GM21529 (cell line): ENCODE measurements at regions not wholly inside any gene's neighbourhood (a gene's known extent, or its start where the extent isn't known, plus 50 kb on each side); places are given as distances from the start of the nearest gene placed in this dataset.
"Not testable (repeated sequence)": the region's sequence is repeated elsewhere in the genome, so short reads cannot be mapped to it uniquely, and the experiment has no call there.

Source experiments
- ATAC-seq: cut with Tn5 transposase; IDR thresholded peaks from one replicate; pipeline ENCODE4 v1.9.1; 2021; ENCODE audit not compliant: unreplicated experiment

DNA sequence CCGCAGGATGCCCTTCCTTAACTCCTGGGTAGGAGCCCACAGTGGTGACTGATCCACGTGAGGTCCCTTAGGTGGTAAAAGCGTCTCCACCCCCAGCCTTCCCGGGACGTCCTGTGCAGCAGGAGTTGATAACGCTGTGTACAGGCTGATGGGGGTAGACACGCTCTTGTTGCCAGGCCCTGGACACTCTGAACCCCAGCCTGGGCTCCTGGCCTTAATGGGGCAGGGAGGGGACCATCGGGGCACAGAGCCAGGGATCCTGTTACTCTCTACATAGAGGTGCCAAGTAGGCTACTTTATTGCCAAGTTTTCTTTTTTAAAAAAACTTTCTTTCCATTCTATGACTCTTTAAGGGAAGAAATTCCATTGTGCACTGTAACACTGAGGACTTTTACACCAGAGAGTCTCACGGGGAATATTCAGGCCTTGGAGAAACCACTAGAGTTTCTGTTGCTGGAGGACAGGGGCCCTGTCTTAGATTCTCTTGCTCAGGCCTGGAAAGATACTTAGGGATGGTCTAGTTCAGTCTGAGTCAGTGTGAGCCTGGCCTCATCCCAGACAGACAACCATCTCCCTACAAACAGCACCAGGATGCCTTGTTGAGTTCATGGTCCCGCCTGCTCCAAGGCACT is 104.3 kb upstream of the RNU6-1 start:
- no peak for ATAC-seq

DNA sequence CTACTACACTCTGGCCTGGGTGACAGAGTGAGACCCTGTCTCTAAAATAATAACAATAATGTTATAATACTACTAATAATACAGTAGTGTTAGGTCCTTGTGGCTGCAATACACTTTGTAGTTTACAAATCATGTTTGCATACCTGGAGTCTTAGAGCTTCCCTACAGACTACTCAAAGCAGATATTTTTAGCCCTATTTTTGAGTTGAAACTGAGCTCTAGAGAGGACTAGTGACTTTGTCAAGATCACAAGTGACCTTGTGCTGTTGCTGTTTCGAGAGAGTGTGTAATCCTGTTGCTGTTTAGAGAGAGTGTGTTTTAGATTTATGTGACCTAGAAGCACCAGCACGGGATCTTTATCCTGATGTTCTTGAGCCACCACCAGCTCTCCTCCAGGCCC is 105.3 kb upstream of the RNU6-1 start:
- ATAC-seq = no peak

DNA sequence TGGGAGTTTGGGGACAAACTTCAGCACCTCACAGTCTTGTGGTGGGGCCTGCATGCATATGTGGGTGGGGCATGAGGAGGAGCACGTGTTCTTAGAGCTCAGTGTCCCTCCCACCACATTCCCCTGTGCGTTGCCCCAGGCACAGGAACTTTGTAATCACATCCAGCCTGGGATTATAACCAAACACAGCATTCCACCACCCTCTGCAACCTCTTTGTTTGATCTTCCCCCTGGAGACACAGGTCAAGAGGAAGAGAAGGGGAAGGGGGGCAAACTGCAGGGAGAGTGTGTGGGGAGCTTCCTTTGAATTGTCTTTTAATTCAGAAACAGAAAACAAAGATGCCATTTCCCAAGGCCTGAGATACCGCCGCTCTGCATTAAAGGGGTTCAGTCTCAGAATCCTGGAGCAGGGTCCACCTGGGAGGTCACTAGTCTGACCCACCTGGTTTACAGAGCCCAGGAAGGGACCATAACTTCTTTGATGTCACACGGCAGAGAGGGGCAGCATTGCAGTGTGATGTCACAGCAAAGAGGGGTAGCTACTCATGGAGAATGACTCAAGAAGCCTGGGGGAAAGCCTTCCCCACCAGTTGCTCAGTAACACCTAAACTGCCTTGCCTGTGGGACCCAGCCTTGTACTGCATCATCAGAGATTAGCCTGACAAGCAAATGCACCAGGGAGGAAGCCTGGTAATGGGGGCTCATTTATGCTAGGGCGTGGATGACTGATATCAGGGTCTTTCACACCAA is 106.3 kb upstream of the RNU6-1 start:
- ATAC-seq = no peak

DNA sequence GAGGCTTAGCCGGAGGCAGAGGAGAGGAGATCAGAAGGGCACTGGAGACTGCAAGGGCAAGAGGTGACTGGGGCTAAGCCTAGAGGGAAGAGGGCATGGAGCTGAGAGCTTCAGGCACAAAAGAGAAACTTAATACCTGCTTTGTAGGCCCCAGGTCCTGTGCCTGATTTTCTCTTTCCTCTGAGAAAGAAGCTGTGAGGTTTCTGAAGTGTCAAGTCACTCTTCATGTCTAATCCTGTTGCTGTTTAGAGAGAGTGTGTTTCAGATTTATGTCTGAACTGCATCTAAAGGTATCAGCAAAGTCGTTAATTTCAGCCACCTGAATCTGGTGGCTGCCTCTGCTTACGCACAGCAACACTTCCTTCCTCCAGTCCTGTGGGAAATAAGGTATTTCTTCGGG is 106.9 kb upstream of the RNU6-1 start:
- no peak for ATAC-seq

DNA sequence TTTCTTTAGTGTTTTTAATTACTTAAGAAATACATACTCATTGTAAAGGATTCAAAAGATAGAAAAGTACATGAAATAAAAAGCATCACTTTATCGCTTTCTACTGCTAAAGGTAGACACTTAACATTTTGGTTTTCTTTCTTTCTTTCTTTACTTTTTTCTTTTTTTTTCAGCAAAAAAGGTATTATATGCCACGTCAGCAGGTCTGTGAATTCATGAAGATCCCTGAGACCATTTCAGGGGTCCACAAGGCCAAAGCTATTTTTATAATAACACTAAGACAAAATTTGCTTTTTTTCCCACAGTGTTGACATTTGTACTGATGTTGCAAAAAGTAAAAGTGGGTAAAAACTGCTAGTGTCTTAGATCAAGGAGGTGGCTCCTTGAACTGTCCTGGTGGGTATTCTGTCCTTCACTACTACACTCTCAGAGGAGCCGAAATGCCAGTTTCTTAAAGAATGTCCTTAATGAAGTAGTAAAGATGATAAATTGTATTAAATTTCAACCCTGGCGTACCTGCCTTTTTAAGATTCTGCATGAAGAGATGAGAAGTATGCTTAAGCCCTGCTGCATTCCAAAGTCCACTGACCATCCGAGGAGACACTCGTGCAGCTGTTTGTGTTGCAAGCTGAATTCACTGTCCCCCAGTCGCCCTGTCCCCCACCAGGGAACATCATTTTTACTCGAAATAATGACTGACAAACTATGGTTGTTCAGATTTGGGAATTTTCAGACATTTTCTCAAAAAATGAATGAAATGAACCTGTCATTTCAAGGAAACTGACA is 106.7 kb upstream of the PIAS1 start:
- no peak for ATAC-seq

DNA sequence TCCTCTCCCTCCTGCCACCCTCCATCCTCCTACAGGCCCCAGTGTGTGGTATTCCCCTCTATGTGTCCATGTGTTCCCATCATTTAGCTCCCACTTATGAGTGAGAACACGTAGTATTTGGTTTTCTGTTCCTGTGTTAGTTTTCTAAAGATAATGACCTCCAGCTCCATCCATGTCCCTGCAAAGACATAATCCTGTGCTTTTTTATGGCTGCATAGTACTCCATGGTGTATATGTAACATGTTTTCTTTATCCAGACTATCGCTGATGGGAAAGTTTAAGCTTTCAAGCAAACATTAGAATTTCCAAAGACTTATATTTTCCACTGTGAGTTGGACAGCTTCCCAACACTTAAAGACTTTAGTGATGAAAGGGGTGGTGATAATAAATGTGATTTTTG is 105.9 kb upstream of the PIAS1 start:
- ATAC-seq = no peak

DNA sequence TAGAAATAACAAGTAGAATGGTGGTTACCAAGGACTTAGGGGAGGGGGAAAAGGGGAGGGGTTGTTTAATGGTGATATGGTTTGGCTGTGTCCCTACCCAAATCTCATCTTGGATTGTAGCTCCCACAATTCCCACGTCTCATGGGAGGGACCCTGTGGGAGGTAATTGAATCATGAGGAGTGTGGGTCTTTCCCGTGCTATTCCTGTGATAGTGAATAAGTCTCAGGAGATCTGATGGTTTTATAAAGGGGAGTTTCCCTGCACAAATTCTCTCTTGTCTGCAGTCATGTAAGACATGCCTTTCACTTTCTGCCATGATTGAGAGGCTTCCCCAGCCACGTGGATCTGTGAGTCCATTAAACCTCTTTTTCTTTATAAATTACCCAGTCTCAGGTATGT is 102.9 kb upstream of the PIAS1 start:
- ATAC-seq = not testable (repeated sequence)

DNA sequence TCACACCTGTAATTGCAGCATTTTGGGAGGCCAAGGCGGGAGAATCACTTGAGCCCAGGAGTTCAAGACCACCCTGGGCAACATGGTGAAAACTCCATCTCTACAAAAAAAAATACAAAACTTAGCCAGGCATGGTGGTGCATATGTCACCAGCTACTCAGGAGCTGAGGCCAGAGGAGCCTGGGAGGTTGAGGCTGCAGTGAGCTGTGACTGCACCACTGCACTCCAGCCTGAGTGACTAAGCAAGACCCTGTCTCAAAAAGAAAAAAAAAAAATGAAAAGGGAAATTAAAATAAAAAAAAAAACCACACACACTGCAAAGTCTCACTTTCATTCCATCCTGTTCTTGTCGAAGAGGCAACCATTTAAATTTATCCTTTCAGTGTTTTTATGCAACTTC is 100.8 kb upstream of the PIAS1 start:
- ATAC-seq = no peak

DNA sequence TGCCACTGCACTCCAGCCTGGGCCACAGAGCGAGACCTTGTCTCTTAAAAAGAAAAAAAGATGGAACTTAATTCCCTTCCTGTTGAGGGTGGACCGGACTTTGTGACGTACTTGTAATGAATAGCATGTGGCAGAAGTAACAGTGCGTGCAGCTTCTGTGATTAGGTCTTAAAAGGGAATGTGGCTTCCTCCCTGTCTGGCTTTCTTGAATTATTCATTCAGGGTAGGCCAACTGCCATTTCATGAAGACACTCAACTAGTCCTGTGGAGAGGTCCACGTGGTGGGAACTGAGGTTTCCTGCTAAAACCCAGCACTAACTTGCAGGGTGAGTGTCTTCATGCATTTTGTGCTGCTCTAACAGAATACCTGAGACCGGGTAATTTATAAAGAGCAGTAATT is 98.9 kb upstream of the PIAS1 start:
- no peak for ATAC-seq

DNA sequence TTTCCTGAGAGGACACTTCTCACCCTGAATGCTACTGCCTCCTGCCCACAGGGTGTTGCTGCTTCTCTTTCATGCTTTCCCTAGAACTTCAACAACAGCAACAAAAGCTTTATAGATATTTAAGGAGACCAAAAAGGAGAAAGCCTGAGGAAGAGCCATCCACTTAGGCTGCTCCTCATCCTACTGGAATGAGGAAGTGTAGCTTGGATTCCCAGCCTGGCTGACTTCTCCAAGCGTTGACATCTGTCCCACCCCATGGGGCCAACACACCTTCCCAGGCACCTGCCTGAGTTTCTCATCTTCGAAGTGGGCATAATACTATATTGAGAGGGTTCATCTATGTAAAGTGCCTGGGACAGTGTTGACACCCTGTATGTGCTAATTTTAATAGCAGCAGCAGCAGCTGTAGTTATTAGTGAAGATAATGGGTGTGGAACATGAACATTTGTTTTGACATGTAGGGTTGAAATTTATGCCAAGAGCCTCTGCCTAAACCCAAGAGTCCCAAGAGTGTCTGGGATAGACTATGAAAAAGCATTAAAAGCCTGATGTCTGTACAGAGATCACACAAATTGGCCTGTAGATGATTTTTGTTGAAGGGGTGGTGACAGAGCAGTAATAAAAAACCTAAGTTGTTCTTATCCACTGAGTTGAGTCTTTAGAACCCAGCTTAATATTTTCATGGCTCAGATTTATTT is 96.5 kb upstream of the PIAS1 start:
- ATAC-seq = no peak

DNA sequence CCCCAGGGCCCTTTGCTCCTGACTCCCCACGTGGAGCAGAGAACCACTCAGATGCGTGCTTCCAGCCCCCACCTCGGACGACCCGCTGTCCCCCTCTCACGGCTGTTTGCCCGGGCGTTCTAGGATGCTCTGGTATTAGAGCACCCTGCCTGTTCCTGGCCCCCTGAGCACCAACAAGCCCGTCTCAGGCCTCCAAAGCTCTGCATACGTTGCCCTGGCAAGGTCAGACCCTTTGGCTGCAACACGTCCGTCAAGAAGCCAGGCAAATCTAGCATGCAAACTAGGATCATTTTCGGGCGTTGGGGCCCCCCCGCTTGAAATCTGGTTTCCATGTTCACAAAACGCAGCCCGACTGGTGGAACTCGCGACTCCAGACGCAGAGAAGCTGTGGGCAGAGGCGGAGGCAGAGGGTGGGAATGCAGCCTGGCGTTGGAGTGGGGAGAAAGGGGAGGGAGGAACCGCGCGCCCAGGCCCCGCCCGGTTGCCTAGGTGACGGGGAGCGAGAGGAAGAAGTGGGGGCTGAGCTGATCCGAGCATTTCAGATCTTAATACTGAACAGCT is 86.2 kb upstream of the PIAS1 start:
- peak; percentile 52 for ATAC-seq

DNA sequence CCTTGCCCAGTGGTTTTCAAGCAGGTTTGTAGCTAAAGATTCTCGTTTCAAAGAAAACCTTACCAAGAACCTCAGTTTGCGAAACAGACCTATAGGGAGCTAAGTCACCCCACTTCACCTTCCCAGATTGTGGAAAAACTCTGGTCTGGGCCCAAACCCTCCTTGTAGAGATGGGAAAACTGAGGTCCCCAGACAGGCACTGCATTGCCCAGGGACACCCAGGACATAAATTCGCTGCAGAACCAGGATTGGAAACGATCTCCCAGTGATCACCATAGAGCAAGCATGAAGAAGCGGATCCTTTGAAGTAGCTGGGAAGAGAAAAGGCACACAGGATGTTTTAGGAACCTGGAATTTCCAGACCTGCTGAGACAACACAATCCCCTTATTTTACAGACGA is 85.6 kb upstream of the PIAS1 start:
- ATAC-seq = no peak

DNA sequence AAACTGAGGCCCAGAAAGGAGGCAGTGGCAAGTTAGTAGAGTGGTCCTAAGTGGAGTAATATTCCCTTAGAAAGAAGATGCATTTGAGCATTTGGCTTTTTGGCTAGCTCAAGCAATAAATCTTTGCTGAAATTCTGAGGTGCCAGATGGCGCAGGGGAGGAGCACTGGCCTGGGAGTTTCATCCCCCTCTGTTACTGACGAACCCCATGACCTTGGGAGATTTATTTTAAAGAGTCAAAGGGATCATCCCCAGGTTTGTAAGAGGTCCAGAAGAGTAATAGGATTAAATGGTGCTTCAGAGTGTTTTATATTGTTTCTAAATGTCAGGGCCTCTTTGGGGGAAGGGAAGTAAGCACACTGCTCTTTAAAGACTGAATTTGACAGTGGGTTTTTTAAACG is 85.1 kb upstream of the PIAS1 start:
- ATAC-seq = no peak

DNA sequence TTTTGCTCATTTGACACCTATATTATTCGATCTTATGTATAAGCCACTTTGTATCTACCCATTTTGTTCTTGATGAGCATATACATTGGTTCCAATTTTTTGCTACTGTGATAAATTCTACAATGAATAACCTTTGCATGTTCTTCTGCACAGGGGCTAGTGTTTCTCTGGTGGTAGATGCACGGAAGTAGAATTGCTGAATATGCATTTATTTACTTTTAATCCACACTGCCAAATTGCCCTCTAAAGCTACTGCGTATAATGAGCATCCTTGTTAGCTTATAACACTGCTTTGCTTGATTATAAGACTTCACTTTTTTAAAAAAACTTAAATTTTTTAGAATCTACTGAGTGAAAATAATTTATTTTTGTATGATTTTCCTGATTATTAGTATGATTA is 84.2 kb upstream of the PIAS1 start:
- ATAC-seq = no peak

DNA sequence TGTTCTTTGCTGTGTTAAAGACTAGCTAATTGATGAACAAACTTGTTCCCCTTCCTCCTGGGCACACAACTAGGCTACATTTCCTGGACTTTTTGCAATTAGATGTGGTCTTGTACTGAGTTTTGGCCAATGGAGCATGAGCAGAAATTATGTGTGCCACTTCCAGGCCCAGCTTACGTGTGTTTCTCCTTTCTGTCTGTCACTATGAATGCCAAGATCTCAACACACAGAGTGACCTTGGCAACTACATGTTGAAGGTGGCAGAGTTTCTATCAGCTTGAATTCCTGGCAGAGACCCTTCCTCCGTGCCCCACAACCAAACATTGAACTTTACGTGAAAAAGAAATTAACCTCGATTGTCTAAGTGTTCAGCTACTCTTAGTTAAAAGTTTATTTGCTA is 81.7 kb upstream of the PIAS1 start:
- ATAC-seq = no peak

DNA sequence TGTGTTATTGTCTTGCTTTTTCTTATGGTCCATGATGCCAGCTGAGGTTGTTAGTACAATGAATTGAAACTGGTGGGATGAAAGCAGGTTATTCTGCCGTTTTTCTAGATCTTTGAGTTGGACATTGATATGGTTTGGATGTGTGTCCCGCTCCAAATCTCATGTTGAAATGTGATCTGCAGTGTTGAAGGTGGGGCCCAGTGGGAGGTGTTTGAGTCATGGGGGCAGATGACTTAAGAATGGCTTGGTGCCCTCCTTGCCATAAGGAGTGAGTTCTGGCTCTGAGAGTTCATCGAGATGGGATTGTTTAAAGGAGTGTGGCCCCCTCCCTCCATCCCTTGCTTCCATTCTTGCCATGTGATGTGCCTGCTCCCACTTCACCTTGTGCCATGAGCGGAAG is 80.3 kb upstream of the PIAS1 start:
- no peak for ATAC-seq

DNA sequence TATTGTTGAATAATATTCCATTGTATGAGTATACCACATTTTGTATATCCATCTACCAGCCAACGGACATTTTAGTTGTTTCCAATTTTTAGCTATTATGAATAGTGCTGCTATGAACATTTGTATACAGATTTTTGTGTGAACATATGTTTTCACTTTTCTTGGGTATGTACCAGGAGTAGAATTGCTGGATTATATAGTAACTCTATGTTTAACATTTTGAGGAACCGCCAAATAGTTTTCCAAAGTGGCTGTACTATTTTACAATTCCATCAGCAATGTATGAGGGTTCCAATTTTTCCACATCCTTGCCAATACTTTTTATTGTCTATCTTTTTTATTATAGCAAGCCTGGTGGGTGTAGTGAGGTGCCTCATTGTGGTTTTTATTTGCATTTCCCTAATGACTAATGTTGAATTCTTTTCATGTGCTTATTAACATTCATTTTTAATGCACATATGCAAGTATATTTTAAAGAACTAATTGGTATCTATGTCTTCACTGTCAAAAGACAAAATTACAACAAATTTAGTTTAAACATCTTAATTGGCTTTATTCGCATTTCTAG is 77.5 kb upstream of the PIAS1 start:
- ATAC-seq = no peak

DNA sequence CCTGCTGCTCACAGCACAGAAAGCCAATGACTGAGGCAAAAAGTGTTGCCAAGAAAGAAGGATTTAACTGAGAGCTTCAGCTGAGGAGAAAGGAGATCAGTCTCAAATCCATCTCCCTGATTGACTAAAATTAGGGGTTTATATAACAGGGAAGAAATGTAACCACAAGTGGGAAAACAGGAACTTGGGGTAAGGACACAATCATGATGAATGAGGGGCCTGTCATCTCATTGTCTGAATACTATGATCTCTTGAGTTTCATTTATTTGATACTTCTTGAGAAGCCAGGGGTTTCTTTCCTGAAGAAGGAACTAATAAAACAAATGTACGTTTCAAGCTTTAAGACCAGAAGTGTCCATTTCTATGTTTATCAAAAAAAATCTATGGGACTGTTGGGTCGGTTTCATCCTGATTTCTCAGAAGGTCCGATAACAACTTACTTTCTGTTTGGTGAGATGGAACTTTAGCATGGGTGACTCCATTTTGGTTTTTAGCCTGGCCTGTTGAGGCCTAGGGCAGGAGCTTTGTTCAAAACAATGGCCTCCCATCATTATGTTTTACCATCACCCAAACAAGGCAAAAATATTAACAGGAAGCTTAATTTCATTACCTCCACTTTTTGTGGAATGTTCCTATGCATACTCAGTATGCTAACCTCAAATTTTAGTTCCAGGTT is 76.6 kb upstream of the PIAS1 start:
- no peak for ATAC-seq

DNA sequence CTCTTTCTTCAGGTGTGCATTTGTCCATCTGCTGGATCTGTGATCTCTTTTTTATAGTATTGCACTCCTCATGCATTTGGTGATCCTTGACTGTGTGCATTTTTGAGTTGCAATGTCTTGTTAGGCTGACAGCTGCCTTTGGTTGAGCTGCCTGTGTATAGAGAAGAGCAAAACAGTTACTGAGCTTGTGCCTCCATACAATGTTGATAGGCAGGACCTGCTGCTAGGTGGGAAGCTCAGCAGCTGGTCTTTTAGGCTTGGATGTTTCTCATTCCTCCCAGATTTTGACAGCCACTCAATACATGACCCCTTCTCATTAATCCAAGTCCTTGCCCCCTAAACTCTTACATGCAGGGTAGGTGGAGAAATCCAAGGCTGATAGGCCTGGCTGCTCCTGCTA is 74.8 kb upstream of the PIAS1 start:
- ATAC-seq = no peak

DNA sequence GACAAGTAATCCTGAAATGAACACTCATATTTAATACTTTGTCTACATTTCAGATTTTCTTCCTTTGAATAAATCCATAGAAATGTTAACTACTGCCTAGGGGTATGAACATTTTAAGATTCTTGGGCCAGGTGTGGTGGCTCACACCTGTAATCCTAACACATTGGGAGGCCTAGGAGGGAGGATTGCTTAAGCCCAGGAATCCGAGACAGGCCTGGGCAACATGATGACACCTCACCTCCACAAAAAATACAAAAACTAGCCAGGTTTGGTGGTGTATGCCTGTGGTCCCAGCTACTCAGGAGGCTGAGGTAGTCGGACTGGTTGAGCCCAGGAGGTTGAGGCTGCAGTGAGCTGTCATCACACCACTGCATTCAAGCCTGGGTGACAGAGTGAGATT is 73.9 kb upstream of the PIAS1 start:
- no peak for ATAC-seq
